ENCODE measurements at regions not wholly inside any gene's neighbourhood (a gene's known extent, or its start where the extent isn't known, plus 50 kb on each side); places are given as distances from the start of the nearest gene placed in this dataset.

GRCh38 chr13:91045351-91046034 lies 302.0 kb upstream of the MIR17HG start:
- no peak for TF ChIP-seq GATA2 (IDR thresholded peaks at IDR 0.05; ENCODE audit: low read depth, low read length)
- no peak for TF ChIP-seq GATA3 (IDR thresholded peaks at IDR 0.05; ENCODE audit: low read depth, low read length)

Data from SH-SY5Y (cell line).